NB4 (cell line): ENCODE measurements at regions not wholly inside any gene's neighbourhood (a gene's known extent, or its start where the extent isn't known, plus 50 kb on each side); places are given as distances from the start of the nearest gene placed in this dataset.

Experiments used
- POLR2A ChIP-seq: IDR thresholded peaks from 2 replicates; pipeline ENCODE4 v1.6.1; 2011; ENCODE audit warnings: mild to moderate bottlenecking; ENCODE audit not compliant: insufficient read length; ENCODE audit errors: extremely low read depth
- TF ChIP-seq, protein P1 (sequence below): IDR thresholded peaks from one replicate; pipeline ENCODE4 v1.5.1; 2012; ENCODE audit warnings: low read depth, low read length
- TF ChIP-seq, protein P2 (sequence below): IDR thresholded peaks from 2 replicates; pipeline ENCODE4 v1.6.1; 2011; ENCODE audit warnings: low read depth, low read length

DNA sequence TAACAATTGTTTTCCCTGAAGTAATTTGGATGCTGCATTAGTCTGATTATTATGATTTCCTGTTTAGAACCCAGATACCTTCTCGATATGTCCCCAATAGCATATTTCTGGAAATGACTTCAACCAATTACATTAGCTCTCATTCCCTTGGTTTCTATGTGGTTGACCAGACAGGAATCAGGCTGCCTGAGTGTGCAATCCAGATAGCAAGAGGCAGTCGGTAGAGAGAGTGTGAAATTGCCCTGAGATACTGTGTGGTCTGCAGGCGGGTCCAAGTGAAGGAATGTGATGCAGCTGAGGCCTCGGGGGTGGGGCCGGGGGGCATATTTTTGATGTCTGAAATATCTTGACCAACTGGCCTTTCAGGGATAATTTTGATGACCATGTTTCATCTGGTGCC lies 143.9 kb upstream of the ITGA6 start:
- TF ChIP-seq, protein P1, sequence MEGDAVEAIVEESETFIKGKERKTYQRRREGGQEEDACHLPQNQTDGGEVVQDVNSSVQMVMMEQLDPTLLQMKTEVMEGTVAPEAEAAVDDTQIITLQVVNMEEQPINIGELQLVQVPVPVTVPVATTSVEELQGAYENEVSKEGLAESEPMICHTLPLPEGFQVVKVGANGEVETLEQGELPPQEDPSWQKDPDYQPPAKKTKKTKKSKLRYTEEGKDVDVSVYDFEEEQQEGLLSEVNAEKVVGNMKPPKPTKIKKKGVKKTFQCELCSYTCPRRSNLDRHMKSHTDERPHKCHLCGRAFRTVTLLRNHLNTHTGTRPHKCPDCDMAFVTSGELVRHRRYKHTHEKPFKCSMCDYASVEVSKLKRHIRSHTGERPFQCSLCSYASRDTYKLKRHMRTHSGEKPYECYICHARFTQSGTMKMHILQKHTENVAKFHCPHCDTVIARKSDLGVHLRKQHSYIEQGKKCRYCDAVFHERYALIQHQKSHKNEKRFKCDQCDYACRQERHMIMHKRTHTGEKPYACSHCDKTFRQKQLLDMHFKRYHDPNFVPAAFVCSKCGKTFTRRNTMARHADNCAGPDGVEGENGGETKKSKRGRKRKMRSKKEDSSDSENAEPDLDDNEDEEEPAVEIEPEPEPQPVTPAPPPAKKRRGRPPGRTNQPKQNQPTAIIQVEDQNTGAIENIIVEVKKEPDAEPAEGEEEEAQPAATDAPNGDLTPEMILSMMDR = no peak
- TF ChIP-seq, protein P2, sequence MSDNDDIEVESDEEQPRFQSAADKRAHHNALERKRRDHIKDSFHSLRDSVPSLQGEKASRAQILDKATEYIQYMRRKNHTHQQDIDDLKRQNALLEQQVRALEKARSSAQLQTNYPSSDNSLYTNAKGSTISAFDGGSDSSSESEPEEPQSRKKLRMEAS = no peak
- TF ChIP-seq POLR2A = no peak
